ENCODE measurements at regions not wholly inside any gene's neighbourhood (a gene's known extent, or its start where the extent isn't known, plus 50 kb on each side); places are given as distances from the start of the nearest gene placed in this dataset.

- no peak overlapping the region for H3K4me3 ChIP-seq (ENCODE audit: low read depth, low read length)
- TF ChIP-seq, protein P1, sequence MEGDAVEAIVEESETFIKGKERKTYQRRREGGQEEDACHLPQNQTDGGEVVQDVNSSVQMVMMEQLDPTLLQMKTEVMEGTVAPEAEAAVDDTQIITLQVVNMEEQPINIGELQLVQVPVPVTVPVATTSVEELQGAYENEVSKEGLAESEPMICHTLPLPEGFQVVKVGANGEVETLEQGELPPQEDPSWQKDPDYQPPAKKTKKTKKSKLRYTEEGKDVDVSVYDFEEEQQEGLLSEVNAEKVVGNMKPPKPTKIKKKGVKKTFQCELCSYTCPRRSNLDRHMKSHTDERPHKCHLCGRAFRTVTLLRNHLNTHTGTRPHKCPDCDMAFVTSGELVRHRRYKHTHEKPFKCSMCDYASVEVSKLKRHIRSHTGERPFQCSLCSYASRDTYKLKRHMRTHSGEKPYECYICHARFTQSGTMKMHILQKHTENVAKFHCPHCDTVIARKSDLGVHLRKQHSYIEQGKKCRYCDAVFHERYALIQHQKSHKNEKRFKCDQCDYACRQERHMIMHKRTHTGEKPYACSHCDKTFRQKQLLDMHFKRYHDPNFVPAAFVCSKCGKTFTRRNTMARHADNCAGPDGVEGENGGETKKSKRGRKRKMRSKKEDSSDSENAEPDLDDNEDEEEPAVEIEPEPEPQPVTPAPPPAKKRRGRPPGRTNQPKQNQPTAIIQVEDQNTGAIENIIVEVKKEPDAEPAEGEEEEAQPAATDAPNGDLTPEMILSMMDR (IDR thresholded peaks at IDR 0.05; ENCODE audit: low read depth, low read length, missing control alignments), result no peak
These were observed 69.8 kb upstream of the NEIL3 start for GRCh38 chr4:177239878-177240277.

GRCh38 chr4:177242651-177243286 is 66.9 kb upstream of the NEIL3 start:
- H3K4me3 ChIP-seq (ENCODE audit: low read depth, low read length), result no peak overlapping the region
- DNase-seq (ENCODE audit: low read depth), result no peak
- TF ChIP-seq, protein P1 (IDR thresholded peaks at IDR 0.05; ENCODE audit: low read depth, low read length, missing control alignments), result no peak

More at GRCh38 chr4:177239878-177240277, 69.8 kb upstream of the NEIL3 start:
- no peak for DNase-seq (ENCODE audit: low read depth)

DNA sequence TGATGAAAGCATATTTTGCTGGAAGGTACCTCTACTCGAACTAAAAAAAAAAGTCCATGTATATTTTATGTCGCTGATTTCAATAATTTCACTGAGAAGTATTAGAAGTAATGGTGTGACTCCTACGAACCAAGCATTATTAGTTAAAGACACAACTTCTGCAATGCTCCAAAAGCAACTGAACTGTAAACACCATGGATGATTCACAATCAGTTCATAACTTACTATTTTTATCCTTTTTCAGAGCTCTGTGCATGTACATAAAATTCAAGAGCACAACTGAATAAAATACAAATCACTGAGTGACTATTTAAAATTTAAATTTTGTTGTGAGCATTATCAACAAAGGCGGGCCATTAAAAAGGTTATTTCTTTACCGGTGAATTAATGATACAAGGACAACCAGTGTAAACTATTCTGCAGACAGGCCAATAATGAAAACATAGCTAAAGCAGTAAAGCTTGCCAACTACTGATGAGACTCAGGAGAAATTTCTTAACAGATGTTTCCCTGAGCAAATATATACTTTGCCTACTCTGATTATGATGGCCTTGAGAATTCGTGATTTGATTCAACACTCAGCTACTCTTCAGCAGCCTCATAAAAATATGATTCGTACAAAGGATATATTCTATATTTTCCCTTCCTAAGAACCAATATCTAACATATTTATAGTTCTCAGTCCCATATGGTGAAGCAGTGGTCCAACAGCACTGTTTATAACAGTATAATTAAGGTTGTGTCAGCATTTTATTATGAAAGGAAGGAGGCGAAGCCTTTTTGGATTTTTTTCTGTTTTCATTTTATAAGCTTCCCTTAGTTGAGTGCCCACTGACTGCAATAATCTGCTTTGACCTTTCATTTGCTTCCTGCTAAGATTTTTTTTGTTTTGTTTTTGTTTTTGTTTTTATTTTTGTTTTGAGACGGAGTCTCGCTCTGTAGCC is 62.8 kb upstream of the NEIL3 start:
- DNase-seq (ENCODE audit: low read depth), result no peak
- H3K4me3 ChIP-seq (ENCODE audit: low read depth, low read length), result no peak overlapping the region

GRCh38 chr4:177250056-177250696 is 59.5 kb upstream of the NEIL3 start:
- DNase-seq (ENCODE audit: low read depth), result peak; percentile 5
- TF ChIP-seq, protein P1 (IDR thresholded peaks at IDR 0.05; ENCODE audit: low read depth, low read length, missing control alignments), result peak; percentile 94
- no peak overlapping the region for H3K4me3 ChIP-seq (ENCODE audit: low read depth, low read length)

More for the DNA sequence above, 62.8 kb upstream of the NEIL3 start:
- TF ChIP-seq, protein P1 (IDR thresholded peaks at IDR 0.05; ENCODE audit: low read depth, low read length, missing control alignments), result no peak

- DNase-seq (ENCODE audit: low read depth), result no peak
- no peak overlapping the region for H3K4me3 ChIP-seq (ENCODE audit: low read depth, low read length)
- TF ChIP-seq, protein P1 (IDR thresholded peaks at IDR 0.05; ENCODE audit: low read depth, low read length, missing control alignments), result no peak
These were observed 58.4 kb upstream of the NEIL3 start for GRCh38 chr4:177251237-177251636.

GRCh38 chr4:177255359-177255758 is 54.3 kb upstream of the NEIL3 start:
- no peak overlapping the region for H3K4me3 ChIP-seq (ENCODE audit: low read depth, low read length)
- TF ChIP-seq, protein P1 (IDR thresholded peaks at IDR 0.05; ENCODE audit: low read depth, low read length, missing control alignments), result no peak
- DNase-seq (ENCODE audit: low read depth), result no peak
